SK-N-SH treated with all-trans-retinoic acid at 6 μM for 48 hours (cell line): ENCODE measurements at regions not wholly inside any gene's neighbourhood (a gene's known extent, or its start where the extent isn't known, plus 50 kb on each side); places are given as distances from the start of the nearest gene placed in this dataset.
"Not testable (repeated sequence)": the region's sequence is repeated elsewhere in the genome, so short reads cannot be mapped to it uniquely, and the experiment has no call there.

ENCODE experiments used
- ATAC-seq: fragments of 200-7000 bp; cut with Tn5 transposase; 3 replicates; pipeline ENCODE4 v1.9.1; 2020; ENCODE audit warnings: mild to moderate bottlenecking, moderate library complexity
- ARNTL ChIP-seq: fragments of 450-650 bp; formaldehyde crosslinking; IDR thresholded peaks from 2 replicates; pipeline ENCODE4 v1.5.0; 2020; ENCODE audit warnings: low read depth, mild to moderate bottlenecking, moderate library complexity, borderline replicate concordance
- BACH2 ChIP-seq: fragments of 250-450 bp; sonication (Bioruptor Pico); IDR thresholded peaks from 2 replicates; pipeline ENCODE4 v1.9.0; 2021; ENCODE audit warnings: mild to moderate bottlenecking, borderline replicate concordance
- CREB5 ChIP-seq: fragments of 250-450 bp; sonication (Bioruptor Pico); IDR thresholded peaks from 2 replicates; pipeline ENCODE4 v1.5.1; 2020; ENCODE audit warnings: low read depth, mild to moderate bottlenecking, moderate library complexity
- CSDC2 ChIP-seq: fragments of 250-450 bp; sonication (Bioruptor Pico); IDR thresholded peaks from 2 replicates; pipeline ENCODE4 v1.5.0; 2020; ENCODE audit warnings: mild to moderate bottlenecking, moderate library complexity
- CSRNP3 ChIP-seq: fragments of 250-450 bp; sonication (Bioruptor Pico); IDR thresholded peaks from 2 replicates; pipeline ENCODE4 v1.5.1; 2021; ENCODE audit warnings: mild to moderate bottlenecking, moderate library complexity
- ESRRG ChIP-seq: fragments of 250-450 bp; sonication (Bioruptor Pico); IDR thresholded peaks from 2 replicates; pipeline ENCODE4 v1.6.1; 2021; ENCODE audit warnings: mild to moderate bottlenecking
- GLIS3 ChIP-seq: fragments of 250-450 bp; sonication (Bioruptor Pico); IDR thresholded peaks from 2 replicates; pipeline ENCODE4 v1.5.0; 2020; ENCODE audit warnings: mild to moderate bottlenecking, moderate library complexity
- ISL1 ChIP-seq: fragments of 250-450 bp; sonication (Bioruptor Pico); IDR thresholded peaks from 2 replicates; pipeline ENCODE4 v2.1.2; 2022; ENCODE audit warnings: mild to moderate bottlenecking, moderate library complexity
- PATZ1 ChIP-seq: fragments of 250-450 bp; sonication (Bioruptor Pico); IDR thresholded peaks from 2 replicates; pipeline ENCODE4 v1.8.0; 2020; ENCODE audit warnings: mild to moderate bottlenecking, moderate library complexity, borderline replicate concordance
- RARB ChIP-seq: fragments of 250-450 bp; sonication (Bioruptor Pico); IDR thresholded peaks from 2 replicates; pipeline ENCODE4 v1.8.0; 2021; ENCODE audit warnings: mild to moderate bottlenecking, moderate library complexity
- SNAI2 ChIP-seq: fragments of 250-450 bp; sonication (Bioruptor Pico); IDR thresholded peaks from 2 replicates; pipeline ENCODE4 v1.5.0; 2020; ENCODE audit warnings: mild to moderate bottlenecking, moderate library complexity
- TCF4 ChIP-seq: fragments of 250-450 bp; sonication (Bioruptor Pico); IDR thresholded peaks from 2 replicates; pipeline ENCODE4 v1.8.0; 2021; ENCODE audit warnings: mild to moderate bottlenecking, moderate library complexity, borderline replicate concordance
- TOX ChIP-seq: fragments of 250-450 bp; sonication (Bioruptor Pico); IDR thresholded peaks from 2 replicates; pipeline ENCODE4 v1.8.0; 2021; ENCODE audit warnings: mild to moderate bottlenecking, moderate library complexity, borderline replicate concordance
- TSHZ2 ChIP-seq: fragments of 250-450 bp; sonication (Bioruptor Pico); IDR thresholded peaks from 2 replicates; pipeline ENCODE4 v1.5.0; 2020; ENCODE audit warnings: mild to moderate bottlenecking, moderate library complexity
- ZC3H10 ChIP-seq: fragments of 250-450 bp; sonication (Bioruptor Pico); IDR thresholded peaks from 2 replicates; pipeline ENCODE4 v1.5.1; 2021; ENCODE audit warnings: mild to moderate bottlenecking, moderate library complexity
- ZFP3 ChIP-seq: fragments of 250-450 bp; sonication (Bioruptor Pico); IDR thresholded peaks from 2 replicates; pipeline ENCODE4 v1.5.0; 2020; ENCODE audit warnings: mild to moderate bottlenecking, moderate library complexity
- ZNF565 ChIP-seq: fragments of 450-650 bp; formaldehyde crosslinking; conservative IDR thresholded peaks from 2 replicates; pipeline ENCODE4 v1.5.0; 2020; ENCODE audit warnings: low read depth, mild to moderate bottlenecking, moderate library complexity
- ZNF70 ChIP-seq: fragments of 450-650 bp; formaldehyde crosslinking; IDR thresholded peaks from 2 replicates; pipeline ENCODE4 v1.5.0; 2020; ENCODE audit warnings: mild to moderate bottlenecking, moderate library complexity
- ZNF8 ChIP-seq: fragments of 450-650 bp; formaldehyde crosslinking; IDR thresholded peaks from 2 replicates; pipeline ENCODE4 v1.5.0; 2020; ENCODE audit warnings: mild to moderate bottlenecking, moderate library complexity

- TF ChIP-seq PATZ1 (no peak), ZNF70 (CRISPR knock-in tag) (no peak), RARB (CRISPR knock-in tag) (no peak), TSHZ2 (CRISPR knock-in tag) (no peak), ZNF8 (no peak), CREB5 (CRISPR knock-in tag) (no peak), ZC3H10 (no peak), GLIS3 (CRISPR knock-in tag) (no peak), ZFP3 (CRISPR knock-in tag) (no peak), ZNF565 (CRISPR knock-in tag) (no peak), TCF4 (CRISPR knock-in tag) (no peak)
Measured at GRCh38 chr11:38759394-38759793, 2161.4 kb upstream of the RAG2 start.

GRCh38 chr11:38756537-38756936 is 2158.5 kb upstream of the RAG2 start:
- no peak for TF ChIP-seq SNAI2 (CRISPR knock-in tag)
- no peak for TF ChIP-seq ESRRG (CRISPR knock-in tag)
- no peak for TF ChIP-seq ZNF70 (CRISPR knock-in tag)
- no peak for ATAC-seq

More at GRCh38 chr11:38759394-38759793, 2161.4 kb upstream of the RAG2 start:
- ATAC-seq, result no peak

- ATAC-seq, result no peak
- TF ChIP-seq SNAI2 (CRISPR knock-in tag) (no peak), PATZ1 (no peak), GLIS3 (CRISPR knock-in tag) (no peak), ARNTL (CRISPR knock-in tag) (no peak), ESRRG (CRISPR knock-in tag) (no peak), TSHZ2 (CRISPR knock-in tag) (no peak), ZC3H10 (no peak), ZNF70 (CRISPR knock-in tag) (no peak), TOX (no peak), ZFP3 (CRISPR knock-in tag) (no peak), ZNF8 (no peak), CSRNP3 (CRISPR knock-in tag) (no peak), BACH2 (CRISPR knock-in tag) (no peak), ISL1 (CRISPR knock-in tag) (no peak), CSDC2 (CRISPR knock-in tag) (no peak)
Measured at GRCh38 chr11:38751421-38751820, 2153.4 kb upstream of the RAG2 start.

- ATAC-seq, result not testable (repeated sequence)
Measured at GRCh38 chr11:38746516-38746915, 2148.5 kb upstream of the RAG2 start.
